ENCODE measurements at regions not wholly inside any gene's neighbourhood (a gene's known extent, or its start where the extent isn't known, plus 50 kb on each side); places are given as distances from the start of the nearest gene placed in this dataset.
"Not testable (repeated sequence)": the region's sequence is repeated elsewhere in the genome, so short reads cannot be mapped to it uniquely, and the experiment has no call there.

DNA sequence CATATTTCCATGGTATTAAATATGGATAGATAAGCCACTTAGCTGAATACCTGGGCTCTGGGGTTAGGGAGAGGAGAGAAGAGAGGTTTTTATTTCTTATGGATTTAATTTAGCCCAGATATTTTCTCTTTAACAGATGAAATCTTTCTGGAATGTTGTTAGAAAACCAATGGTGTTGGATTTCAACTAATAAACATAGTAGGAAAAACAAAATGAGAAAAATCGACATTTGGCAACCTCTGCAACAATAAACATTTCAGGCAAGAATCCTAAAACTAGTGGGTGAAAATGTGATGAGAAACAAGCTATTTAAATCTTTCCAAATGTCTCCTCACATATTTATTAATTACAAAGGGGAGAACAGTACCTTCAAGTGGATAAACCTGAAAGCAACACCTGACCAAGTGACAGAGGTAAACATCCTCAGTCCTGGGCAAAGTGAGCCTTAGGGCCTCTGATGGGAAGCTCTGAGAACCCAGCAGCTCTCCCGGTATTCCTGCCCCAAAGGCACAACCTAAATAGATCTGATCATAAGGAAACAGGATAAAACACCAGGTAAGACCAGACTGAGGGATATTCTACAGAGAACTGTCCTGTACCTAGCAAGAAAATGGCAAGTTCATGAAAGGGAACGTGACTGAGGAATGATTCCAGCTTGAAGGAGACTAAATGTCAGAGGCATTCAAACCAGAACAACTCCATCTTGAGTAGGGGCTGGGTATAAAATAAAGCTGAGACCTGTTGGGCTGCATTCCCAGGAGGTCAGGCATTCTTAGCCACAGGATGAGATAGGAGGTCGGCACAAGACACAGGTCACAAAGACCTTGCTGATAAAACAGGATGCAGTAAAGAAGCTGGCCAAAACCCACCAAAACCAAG, 163.7 kb downstream of the ESM1 start:
- no peak for DNase-seq (ENCODE audit: low read depth in 2 of 2)

- no peak for DNase-seq (ENCODE audit: low read depth in 2 of 2)
Measured at GRCh38 chr5:54820346-54821134, 164.9 kb downstream of the ESM1 start.

DNA sequence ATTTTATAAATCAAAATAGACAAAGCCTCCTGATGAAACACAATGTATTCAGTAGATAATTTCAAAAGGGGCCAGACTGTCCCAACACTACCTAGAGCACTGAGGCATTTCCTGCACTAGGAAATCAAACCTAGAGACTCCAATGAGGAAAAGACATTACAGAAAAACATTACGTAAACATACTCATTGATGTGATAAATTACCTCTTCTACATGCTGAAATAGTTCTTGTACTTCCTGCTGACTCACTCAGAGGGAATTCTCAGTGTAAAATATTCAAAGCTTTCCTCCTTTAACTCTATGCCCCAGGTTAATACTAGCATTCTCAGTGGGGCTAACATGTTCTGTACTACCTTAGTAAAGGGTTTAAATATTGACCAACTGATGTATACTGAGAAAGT, 178.0 kb downstream of the ESM1 start:
- DNase-seq (ENCODE audit: low read depth in 2 of 2): no peak

- no peak for DNase-seq (ENCODE audit: low read depth in 2 of 2)
Measured at GRCh38 chr5:54804521-54804920, 180.9 kb downstream of the ESM1 start.

DNA sequence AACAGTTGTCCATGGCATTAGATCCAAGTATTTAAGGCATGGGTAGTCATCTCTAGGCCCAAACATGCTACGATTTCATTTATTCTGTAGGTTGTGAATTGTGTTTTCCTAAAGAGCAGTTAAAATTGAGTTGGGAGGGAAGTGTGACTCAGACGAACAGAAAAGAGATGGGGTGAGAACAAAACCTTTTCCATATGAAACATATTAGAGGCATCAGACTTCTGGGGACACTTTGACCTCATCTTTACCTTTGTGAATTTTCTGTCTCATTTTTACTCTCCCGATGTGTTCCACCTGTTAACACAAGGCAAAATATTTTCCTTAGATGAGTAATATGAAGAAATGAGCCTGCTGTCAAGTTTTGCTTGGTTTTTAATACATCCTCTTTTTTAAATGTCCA, 181.3 kb downstream of the ESM1 start:
- no peak for DNase-seq (ENCODE audit: low read depth in 2 of 2)

DNA sequence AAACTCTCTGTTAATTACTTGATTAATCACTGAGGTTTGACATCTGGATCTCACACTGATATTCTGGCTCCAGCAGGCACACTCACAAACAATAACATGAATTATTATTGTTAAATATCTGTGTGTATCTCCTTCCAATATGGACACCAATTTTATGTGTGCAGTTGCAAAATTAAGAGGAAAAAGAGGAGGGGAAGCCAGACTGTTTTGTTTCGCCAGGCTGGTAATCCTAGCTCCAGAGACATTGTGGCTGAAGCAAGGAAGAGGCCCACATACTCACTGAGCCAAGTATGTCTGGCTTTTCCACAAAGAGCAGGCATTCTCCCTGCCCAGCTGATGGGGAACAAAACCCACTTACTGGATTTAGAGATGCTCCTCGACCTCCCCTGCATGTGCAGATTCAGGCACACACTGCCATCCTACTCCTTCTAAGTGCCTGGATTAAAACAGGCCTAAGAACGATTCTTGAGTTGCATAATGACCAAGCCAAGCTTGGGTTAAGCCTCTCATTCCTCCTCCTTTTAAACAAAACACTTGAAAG, 181.9 kb downstream of the ESM1 start:
- DNase-seq (ENCODE audit: low read depth in 2 of 2): no peak

GRCh38 chr5:54799645-54800044, 185.7 kb downstream of the ESM1 start:
- no peak for DNase-seq (ENCODE audit: low read depth in 2 of 2)

DNA sequence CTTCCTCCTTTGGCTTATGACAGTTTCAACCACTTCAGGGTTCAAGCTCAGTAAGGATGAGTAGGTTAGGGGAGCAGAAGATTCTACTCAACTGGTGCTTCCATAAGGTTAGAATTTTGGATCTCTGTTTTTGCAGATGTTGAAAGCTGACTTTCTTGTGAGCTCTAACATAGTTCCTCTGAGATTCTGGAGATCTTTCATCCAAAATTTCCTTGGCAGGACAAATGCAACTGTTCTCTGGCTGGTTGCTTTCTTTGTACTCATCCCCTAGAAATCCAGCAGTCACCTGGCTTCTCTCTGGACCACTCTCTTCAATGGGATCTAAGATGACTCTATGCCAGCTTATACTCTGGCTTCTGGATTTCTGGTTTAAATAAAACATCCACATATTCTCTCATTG, 189.6 kb downstream of the ESM1 start:
- DNase-seq (ENCODE audit: low read depth in 2 of 2): no peak

- no peak for DNase-seq (ENCODE audit: low read depth in 2 of 2)
Measured at GRCh38 chr5:54795284-54795683, 190.1 kb downstream of the ESM1 start.

DNA sequence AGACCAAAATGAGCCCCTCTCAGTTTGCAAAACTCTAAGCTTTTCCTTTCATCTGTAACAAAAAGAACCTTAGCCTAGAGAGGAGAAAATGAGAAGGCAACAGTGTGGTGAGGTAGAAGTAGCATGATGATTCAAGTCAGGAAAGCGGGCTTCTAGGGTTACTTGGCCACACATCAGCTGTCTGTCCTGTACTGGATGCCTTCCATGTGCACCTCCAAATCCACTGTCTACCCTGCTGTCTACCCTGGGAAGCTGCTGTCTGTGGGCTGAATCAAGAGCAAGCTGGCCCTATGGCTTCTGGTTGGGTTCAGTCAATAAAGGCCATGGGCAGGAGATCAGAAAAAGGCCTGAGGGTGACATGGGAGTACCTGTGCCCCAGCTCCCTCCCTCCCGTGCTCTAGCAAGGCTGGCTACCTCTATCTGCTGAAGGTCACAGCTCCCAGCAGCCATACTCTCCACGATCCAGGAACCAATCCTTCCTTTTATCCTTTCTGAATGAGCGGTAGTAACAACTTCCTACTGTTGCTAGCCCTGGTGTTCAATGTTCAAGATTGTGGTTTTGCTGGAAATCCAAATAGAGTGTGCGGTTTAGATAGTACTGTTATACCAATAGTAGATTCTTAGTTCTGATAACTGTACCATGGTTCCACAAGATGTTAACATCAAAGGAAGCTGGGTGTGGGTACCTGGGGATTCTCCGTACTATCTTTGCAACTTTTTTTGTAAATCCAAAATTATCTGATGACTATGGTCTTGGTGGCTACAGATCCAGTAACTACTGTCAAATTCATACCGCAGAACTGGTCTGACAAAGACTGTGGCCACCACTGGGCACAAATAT, 191.0 kb downstream of the ESM1 start:
- DNase-seq (ENCODE audit: low read depth in 2 of 2): no peak

DNA sequence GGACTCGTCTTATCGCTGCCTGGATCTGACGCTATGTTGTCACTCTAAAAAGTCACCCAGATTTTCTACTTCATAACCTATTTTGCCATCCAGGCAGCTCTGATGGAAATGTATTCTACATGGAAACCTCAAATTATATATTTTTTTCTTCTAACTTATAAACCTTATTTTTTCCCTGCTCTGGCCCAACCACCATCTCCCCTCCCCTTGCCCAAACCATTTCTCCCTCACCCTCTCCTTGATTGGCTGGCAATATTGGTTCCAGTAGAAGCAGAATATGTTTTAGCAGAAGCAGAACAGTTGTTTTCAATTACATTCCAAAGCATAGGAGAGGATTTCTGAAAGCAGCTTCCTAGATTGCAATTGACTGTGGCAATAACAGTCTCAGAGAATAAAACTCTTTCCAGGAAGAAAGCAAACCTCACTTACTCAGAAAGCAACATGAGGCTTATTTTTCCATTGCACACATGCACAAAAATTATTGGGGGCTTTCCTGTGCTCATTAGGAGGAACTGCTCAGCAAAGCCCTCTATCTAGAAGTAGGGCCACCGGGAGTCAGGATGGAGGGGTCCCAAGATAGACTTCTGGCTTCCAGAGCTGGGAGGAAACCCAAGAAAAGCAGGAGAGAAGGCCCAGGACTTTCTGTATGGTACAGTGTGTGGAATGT, 191.8 kb downstream of the ESM1 start:
- no peak for DNase-seq (ENCODE audit: low read depth in 2 of 2)

GRCh38 chr5:54792611-54793404, 192.6 kb downstream of the ESM1 start:
- no peak for DNase-seq (ENCODE audit: low read depth in 2 of 2)

GRCh38 chr5:54787910-54788309, 197.5 kb downstream of the ESM1 start:
- not testable (repeated sequence) for DNase-seq (ENCODE audit: low read depth in 2 of 2)

- no peak for DNase-seq (ENCODE audit: low read depth in 2 of 2)
Measured at GRCh38 chr5:54785729-54786591, 199.4 kb downstream of the ESM1 start.

DNA sequence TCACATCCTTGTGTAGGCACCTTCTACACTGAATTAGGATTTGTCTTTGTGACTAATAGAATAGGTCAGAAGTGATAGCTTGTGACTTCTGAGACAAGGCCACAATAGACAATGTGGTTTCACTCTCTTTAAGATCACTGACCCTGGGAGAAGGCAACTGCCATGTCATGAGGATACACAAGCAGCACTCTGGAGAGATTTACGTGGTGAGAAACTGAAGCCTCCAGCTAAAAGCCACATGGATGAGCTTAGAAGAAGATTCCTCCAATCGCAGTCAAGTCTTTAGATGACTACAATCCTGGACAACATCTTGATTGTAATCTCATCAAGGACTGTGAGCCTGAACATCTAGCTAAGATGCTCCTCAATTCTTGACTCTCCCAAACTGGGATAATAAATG, 206.6 kb downstream of the ESM1 start:
- DNase-seq (ENCODE audit: low read depth in 2 of 2): no peak

- DNase-seq (ENCODE audit: low read depth in 2 of 2): no peak
Measured at GRCh38 chr5:54775645-54776044, 209.7 kb downstream of the ESM1 start.

- DNase-seq (ENCODE audit: low read depth in 2 of 2): no peak
Measured at GRCh38 chr5:54774281-54775170, 210.9 kb downstream of the ESM1 start.

DNA sequence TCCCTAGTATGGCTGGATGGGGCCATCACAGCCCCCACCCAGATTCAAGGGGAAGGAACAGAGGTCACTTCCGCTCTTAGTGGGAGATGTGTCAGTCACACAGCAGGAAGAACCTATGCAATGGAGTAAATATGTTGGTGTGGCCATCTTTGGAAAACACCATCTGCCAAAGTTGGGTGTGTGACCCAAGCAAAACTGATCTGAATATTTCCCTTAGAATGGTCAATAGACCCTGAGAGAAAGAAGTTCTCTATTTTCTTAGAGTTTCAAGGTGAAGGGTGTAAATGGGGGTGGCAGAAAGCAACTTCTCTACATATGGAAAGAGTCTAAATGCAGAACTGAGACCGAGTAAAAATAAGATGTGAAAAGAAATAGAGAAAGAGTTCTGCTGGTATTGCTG, 212.7 kb downstream of the ESM1 start:
- DNase-seq (ENCODE audit: low read depth in 2 of 2): no peak

Measured in stimulated activated CD4-positive, alpha-beta T cell treated with anti-CD3 and anti-CD28 coated beads, Interleukin-1b, Interleukin-23, amount 100 ng/mL, for 1 hour (primary cell).